GM10266 (cell line): ENCODE measurements at regions not wholly inside any gene's neighbourhood (a gene's known extent, or its start where the extent isn't known, plus 50 kb on each side); places are given as distances from the start of the nearest gene placed in this dataset.

Experiments
- DNase-seq: peaks from one replicate; pipeline ENCODE4 v3.0.0; 2012; ENCODE audit errors: extremely low spot score
- CTCF ChIP-seq: IDR thresholded peaks from 2 replicates; pipeline ENCODE4 v1.5.1; 2012; ENCODE audit warnings: mild to moderate bottlenecking, low read depth; ENCODE audit not compliant: control insufficient read depth, insufficient read depth; ENCODE audit errors: missing control alignments

DNA sequence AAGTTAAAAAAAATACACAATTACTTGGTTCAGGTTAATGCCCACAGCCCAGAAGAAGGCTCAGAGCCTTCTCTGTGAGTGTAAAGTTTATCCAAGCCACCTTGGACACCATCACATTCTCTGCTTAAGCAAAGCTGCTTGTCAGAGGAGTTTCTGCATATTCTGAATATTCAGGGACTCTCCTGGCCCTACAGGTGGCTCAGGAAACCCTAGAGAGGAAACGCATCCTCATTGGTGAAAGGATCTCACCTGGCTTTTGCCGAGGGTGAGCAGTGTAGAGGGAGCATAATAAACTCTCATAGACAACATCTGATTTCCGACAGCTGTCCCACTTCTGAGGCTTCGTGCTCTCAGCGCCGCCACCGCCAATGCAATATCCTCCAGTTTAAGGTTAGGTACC, 239.9 kb upstream of the TSHZ3 start:
- no peak for DNase-seq
- TF ChIP-seq CTCF, result no peak

GRCh38 chr19:31591258-31591657, 242.0 kb upstream of the TSHZ3 start:
- TF ChIP-seq CTCF, result no peak
- no peak for DNase-seq

DNA sequence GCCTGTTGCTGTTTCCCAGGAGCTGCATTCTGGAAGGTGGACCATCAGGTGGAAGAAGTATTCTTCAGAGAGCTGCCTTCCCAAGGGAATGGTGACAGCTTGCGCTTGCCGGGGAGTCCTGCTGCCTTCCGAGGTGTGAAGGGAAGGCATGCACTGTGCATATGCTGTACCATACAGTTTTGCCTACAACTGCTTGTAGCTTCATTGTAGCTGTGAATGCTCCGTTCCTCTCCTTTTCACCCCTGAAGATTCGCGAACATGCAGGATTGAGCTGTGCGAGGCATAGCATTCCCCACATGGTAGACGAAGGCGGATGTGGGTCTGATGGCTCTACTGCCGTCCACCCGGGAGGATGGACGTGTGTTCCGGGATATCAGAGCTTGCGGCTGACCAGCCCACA, 243.2 kb upstream of the TSHZ3 start:
- DNase-seq, result no peak
- TF ChIP-seq CTCF, result no peak

GRCh38 chr19:31594701-31595100, 245.5 kb upstream of the TSHZ3 start:
- no peak for TF ChIP-seq CTCF
- DNase-seq, result no peak

- no peak for DNase-seq
- TF ChIP-seq CTCF, result no peak
These were observed 246.3 kb upstream of the TSHZ3 start for GRCh38 chr19:31595521-31595920.

DNA sequence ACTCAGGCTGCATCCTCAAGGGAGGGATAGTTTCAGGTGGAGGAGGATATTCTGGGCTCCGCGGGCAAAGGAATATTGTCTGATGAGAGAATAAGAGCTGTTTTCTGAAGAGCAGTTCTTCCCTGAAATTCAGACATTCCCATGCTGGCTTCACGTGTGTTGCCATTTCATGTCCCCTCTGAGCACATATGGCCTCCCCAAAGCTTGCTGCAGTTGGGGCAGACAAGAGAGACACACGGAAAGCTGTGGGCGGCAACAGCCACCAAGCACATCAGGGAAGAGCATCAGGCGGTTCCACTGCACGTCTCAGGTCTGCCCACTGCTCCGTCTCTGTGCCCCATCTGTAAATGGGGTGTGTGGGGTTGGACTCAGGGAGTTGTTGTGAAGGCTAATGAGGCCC, 247.5 kb upstream of the TSHZ3 start:
- TF ChIP-seq CTCF, result no peak
- DNase-seq, result no peak

DNA sequence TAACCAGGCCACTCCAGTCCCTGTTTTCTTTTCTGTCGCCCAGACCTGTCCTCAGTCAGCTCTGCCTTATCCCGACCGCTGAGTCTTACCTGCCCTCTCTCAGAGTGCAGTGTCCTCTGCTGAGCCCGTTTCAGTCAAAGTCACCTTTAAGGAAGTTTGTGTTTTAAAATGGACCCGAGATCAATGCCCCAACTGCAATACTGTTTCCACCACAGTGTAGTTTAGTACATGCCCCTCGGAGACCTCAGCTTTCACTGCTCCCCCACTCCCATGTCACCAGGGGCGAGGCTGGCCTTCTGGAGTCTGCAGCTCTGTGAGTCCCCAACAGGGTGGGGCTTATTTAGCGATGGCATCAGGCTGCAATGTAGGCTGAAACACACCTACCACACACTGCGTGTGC, 248.4 kb upstream of the TSHZ3 start:
- TF ChIP-seq CTCF, result no peak

More for the DNA sequence above, 248.4 kb upstream of the TSHZ3 start:
- no peak for DNase-seq
